ENCODE measurements at regions not wholly inside any gene's neighbourhood (a gene's known extent, or its start where the extent isn't known, plus 50 kb on each side); places are given as distances from the start of the nearest gene placed in this dataset.
"Not testable (repeated sequence)": the region's sequence is repeated elsewhere in the genome, so short reads cannot be mapped to it uniquely, and the experiment has no call there.

- DNase-seq (ENCODE audit: low spot score) = no peak
Measured at GRCh38 chr21:15472108-15473040, 257.4 kb upstream of the USP25 start.

GRCh38 chr21:15477773-15478172 is 252.0 kb upstream of the USP25 start:
- DNase-seq (ENCODE audit: low spot score) = not testable (repeated sequence)

GRCh38 chr21:15480160-15480559 is 249.6 kb upstream of the USP25 start:
- DNase-seq (ENCODE audit: low spot score) = no peak

GRCh38 chr21:15483138-15483780 is 246.5 kb upstream of the USP25 start:
- DNase-seq (ENCODE audit: low spot score) = peak; percentile 89

GRCh38 chr21:15486460-15487195 is 243.2 kb upstream of the USP25 start:
- no peak for DNase-seq (ENCODE audit: low spot score)

DNA sequence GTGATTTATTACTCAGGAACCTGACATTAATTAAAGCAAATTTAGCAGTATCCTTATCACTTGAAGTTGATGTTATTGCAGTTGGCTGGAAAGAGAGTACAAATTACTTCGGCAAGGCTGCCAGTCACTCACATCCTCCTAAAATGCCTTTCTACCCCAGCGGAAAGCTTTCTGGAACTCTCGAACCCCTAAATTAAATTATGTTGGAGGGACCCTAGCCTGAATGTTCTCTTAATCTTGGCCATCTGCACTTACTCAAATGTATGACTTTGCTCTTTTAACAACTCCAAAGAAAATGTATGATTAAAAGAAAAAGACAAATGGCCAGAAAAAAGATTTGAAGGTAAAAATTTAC is 242.6 kb upstream of the USP25 start:
- DNase-seq (ENCODE audit: low spot score) = no peak

DNA sequence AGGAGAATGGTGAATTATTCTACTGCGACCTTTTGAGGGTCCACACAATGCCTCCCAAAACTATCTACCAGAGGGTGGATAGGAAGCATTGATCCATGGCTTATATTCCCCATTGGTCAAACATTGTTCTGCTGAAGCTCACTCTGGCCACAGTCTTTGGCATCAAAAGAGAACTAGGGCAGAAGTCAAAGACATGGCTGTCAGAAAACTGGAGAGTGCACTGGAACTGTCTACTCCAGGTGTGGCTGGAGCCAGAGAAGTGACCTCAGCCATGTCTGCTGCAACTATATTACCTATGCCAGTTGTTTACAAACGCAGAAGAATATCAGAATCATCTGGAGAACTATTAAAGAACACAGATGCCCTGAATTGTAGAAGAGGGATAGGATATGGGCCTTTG is 238.7 kb upstream of the USP25 start:
- DNase-seq (ENCODE audit: low spot score) = no peak

GRCh38 chr21:15493646-15494045 is 236.1 kb upstream of the USP25 start:
- DNase-seq (ENCODE audit: low spot score) = no peak

GRCh38 chr21:15494481-15494880 is 235.3 kb upstream of the USP25 start:
- DNase-seq (ENCODE audit: low spot score) = no peak

- DNase-seq (ENCODE audit: low spot score) = peak; percentile 48
Measured at GRCh38 chr21:15495965-15496364, 233.8 kb upstream of the USP25 start.

DNA sequence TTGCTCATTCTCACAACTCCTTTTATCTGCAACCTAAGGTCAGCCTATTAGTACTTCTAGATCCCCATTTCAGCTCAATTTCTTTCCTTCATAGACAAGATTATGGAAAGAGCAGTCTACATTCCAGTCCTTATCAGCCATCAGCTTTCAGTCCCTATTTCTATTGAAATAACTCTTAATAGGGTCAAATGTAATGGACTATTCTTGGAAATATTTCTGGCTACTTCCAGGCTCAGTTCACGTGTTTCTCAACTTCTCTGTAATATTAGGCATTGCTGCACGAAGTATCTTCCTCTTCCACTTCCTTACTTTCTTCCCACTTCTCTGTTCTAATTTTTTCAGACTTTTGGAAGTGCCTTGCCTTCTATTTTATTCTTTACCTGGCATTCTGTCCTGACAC is 232.9 kb upstream of the USP25 start:
- DNase-seq (ENCODE audit: low spot score) = no peak

DNA sequence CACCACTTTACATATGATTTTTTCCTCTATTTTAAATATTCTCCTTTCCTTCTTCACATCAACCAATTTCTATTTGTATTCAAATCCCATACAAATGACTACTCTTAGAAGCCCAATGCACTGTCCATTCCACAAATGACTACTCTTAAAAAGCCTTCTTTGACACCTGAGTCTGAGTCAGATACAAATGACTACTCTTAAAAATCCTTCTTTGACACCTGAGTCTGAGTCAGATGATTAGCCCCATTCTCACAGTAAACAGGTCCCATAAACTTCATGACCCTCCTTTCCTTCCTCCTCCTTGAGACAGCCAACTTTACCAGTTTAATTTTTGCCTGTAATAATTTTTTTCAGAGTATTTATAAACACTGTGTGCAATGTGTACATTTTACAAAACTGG is 231.3 kb upstream of the USP25 start:
- peak; percentile 60 for DNase-seq (ENCODE audit: low spot score)

DNA sequence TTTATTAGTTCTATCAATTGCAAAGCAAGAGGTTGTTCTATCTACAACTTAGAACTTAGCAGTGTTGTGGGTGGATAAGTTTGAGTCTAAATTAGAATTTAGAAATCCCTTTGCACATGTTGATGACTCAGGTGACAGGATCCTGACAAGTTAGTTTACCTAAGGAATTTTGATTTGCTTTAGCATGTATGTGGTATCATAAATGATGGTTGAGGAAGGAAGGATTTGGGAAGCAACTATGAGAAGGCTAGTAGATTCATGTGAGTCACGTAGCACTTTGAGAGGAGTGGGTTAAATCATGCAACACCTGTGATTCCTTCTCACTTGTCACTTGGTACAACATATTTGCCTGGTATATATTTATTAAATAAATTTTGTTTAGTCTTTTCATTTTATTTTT is 223.7 kb upstream of the USP25 start:
- no peak for DNase-seq (ENCODE audit: low spot score)

DNA sequence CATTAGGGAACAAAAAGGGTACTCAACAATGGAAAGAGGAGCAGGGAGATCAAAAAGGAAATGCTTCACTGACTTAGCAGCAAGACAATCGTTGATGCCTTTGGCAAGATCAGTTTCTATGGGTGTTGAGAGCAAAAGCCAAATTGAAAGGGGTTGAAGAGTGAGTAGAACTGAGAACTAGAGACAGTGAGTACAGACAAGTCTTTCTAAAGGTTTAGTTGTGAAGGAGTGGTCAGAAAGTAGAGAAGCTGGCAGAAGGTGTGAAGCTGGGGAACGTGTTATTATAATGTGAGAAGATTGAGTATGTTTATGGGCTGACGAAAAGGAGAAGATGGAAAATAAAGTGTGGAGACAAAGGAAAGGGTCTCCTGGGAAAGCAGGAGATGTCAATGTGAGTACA is 221.2 kb upstream of the USP25 start:
- DNase-seq (ENCODE audit: low spot score) = no peak

GRCh38 chr21:15514073-15514946 is 215.5 kb upstream of the USP25 start:
- DNase-seq (ENCODE audit: low spot score) = no peak

GRCh38 chr21:15515908-15516307 is 213.9 kb upstream of the USP25 start:
- DNase-seq (ENCODE audit: low spot score) = no peak

GRCh38 chr21:15517394-15517793 is 212.4 kb upstream of the USP25 start:
- no peak for DNase-seq (ENCODE audit: low spot score)

GRCh38 chr21:15520811-15521643 is 208.8 kb upstream of the USP25 start:
- DNase-seq (ENCODE audit: low spot score) = no peak

GRCh38 chr21:15521644-15522001 is 208.2 kb upstream of the USP25 start:
- DNase-seq (ENCODE audit: low spot score) = no peak

- no peak for DNase-seq (ENCODE audit: low spot score)
Measured at GRCh38 chr21:15522148-15522547, 207.6 kb upstream of the USP25 start.

DNA sequence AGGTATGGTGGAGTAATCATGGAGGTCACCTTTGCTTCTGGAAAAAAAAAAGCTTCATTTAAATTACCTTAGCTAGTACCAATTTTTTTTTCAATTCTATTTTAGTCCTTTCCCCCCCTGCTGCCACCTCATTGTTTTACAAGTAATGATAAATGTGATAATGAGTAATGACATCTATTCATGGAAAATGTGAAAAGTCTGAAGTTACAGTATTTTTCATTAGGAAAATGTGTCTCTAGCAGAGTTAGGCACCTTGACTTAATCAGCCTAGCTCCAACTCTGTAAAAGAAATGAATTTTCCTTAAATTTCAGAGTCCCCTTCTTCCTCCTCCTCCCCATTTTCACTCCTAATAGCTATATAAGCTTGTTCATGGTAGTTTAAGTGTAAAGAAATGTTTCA is 204.9 kb upstream of the USP25 start:
- DNase-seq (ENCODE audit: low spot score) = no peak
